Chondrocyte (in vitro differentiated cells): ENCODE measurements at regions not wholly inside any gene's neighbourhood (a gene's known extent, or its start where the extent isn't known, plus 50 kb on each side); places are given as distances from the start of the nearest gene placed in this dataset.

Source experiments
- DNase-seq: peaks from one replicate; pipeline ENCODE4 v3.0.0; 2021; ENCODE audit warnings: mixed read lengths, low spot score
- H3K27ac Mint-ChIP-seq: one replicate; pipeline ENCODE4 v1.8.0; 2021; ENCODE audit warnings: mild to moderate bottlenecking, moderate library complexity, mixed read lengths; ENCODE audit not compliant: unreplicated experiment
- H3K27me3 Mint-ChIP-seq: 2 replicates; pipeline ENCODE4 v1.8.0; 2021; ENCODE audit warnings: low read depth, mixed read lengths
- H3K36me3 Mint-ChIP-seq: 2 replicates; pipeline ENCODE4 v1.8.0; 2021; ENCODE audit warnings: low read depth, mixed read lengths
- H3K4me1 Mint-ChIP-seq: 2 replicates; pipeline ENCODE4 v1.8.0; 2021; ENCODE audit warnings: low read depth, mild to moderate bottlenecking, mixed read lengths
- H3K4me3 Mint-ChIP-seq: one replicate; pipeline ENCODE4 v1.8.0; 2021; ENCODE audit warnings: mild to moderate bottlenecking, moderate library complexity, mixed read lengths; ENCODE audit not compliant: unreplicated experiment
- H3K9me3 Mint-ChIP-seq: 2 replicates; pipeline ENCODE4 v1.8.0; 2021; ENCODE audit warnings: low read depth, mixed read lengths
- CTCF ChIP-seq: fragments of 200-600 bp; sonication (generic); IDR thresholded peaks from 2 replicates; pipeline ENCODE4 v1.5.0; 2021; ENCODE audit warnings: antibody characterized with exemption, mild to moderate bottlenecking, moderate library complexity

- Mint-ChIP-seq H3K27ac (no peak overlapping the region), H3K36me3 (peaks cover 1% of the 10 kb centered on the region), H3K4me1 (no peaks in the 10 kb centered on the region), H3K27me3 (peaks cover 3% of the 10 kb centered on the region), H3K9me3 (no peaks in the 10 kb centered on the region), H3K4me3 (no peak overlapping the region)
- DNase-seq, result no peak
- TF ChIP-seq CTCF, result no peak
Observed at GRCh38 chr2:216927163-216927562, 67.3 kb upstream of the TNP1 start.

GRCh38 chr2:216925636-216926366, 65.9 kb upstream of the TNP1 start:
- H3K4me3 Mint-ChIP-seq, result no peak overlapping the region
- TF ChIP-seq CTCF, result no peak

GRCh38 chr2:216925006-216925405, 65.1 kb upstream of the TNP1 start:
- no peak overlapping the region for H3K4me3 Mint-ChIP-seq
- no peaks in the 10 kb centered on the region for H3K4me1 Mint-ChIP-seq
- peaks cover 1% of the 10 kb centered on the region for H3K36me3 Mint-ChIP-seq
- H3K9me3 Mint-ChIP-seq, result no peaks in the 10 kb centered on the region
- no peak overlapping the region for H3K27ac Mint-ChIP-seq
- DNase-seq, result no peak
- peaks cover 3% of the 10 kb centered on the region for H3K27me3 Mint-ChIP-seq
- no peak for TF ChIP-seq CTCF

More at GRCh38 chr2:216925636-216926366, 65.9 kb upstream of the TNP1 start:
- DNase-seq, result no peak
- Mint-ChIP-seq H3K27ac (no peak overlapping the region), H3K27me3 (peaks cover 3% of the 10 kb centered on the region), H3K36me3 (peaks cover 1% of the 10 kb centered on the region), H3K4me1 (no peaks in the 10 kb centered on the region), H3K9me3 (no peaks in the 10 kb centered on the region)

GRCh38 chr2:216923706-216924105, 63.8 kb upstream of the TNP1 start:
- no peak for DNase-seq

GRCh38 chr2:216922175-216922780, 62.4 kb upstream of the TNP1 start:
- Mint-ChIP-seq H3K27ac (no peak overlapping the region), H3K4me1 (peaks cover 11% of the 10 kb centered on the region), H3K9me3 (no peaks in the 10 kb centered on the region), H3K4me3 (no peak overlapping the region), H3K27me3 (no peaks in the 10 kb centered on the region), H3K36me3 (no peaks in the 10 kb centered on the region)
- TF ChIP-seq CTCF, result no peak
- DNase-seq, result no peak

More at GRCh38 chr2:216923706-216924105, 63.8 kb upstream of the TNP1 start:
- H3K4me1 Mint-ChIP-seq, result no peaks in the 10 kb centered on the region
- H3K9me3 Mint-ChIP-seq, result no peaks in the 10 kb centered on the region
- H3K27ac Mint-ChIP-seq, result no peak overlapping the region
- H3K4me3 Mint-ChIP-seq, result no peak overlapping the region
- H3K36me3 Mint-ChIP-seq, result no peaks in the 10 kb centered on the region
- H3K27me3 Mint-ChIP-seq, result peaks cover 3% of the 10 kb centered on the region
- no peak for TF ChIP-seq CTCF
